Cardiac muscle cell (in vitro differentiated cells and primary cell): ENCODE measurements at regions not wholly inside any gene's neighbourhood (a gene's known extent, or its start where the extent isn't known, plus 50 kb on each side); places are given as distances from the start of the nearest gene placed in this dataset.

Source experiments
- DNase-seq, 2 donors: peaks; one replicate each; pipeline versions ENCODE4 v3.0.0 to v3.0.0-alpha.2; 2010 to 2017; ENCODE audit warnings: low read depth in 1 of 2, low spot score in 1 of 2
- H3K27ac ChIP-seq: fragments of 200-600 bp; sonication (generic); 2 replicates; pipeline ENCODE4 v1.5.1; 2016
- H3K27me3 ChIP-seq: fragments of 200-600 bp; sonication (generic); 2 replicates; pipeline ENCODE4 v1.6.0; 2016; ENCODE audit warnings: control low read depth
- H3K36me3 ChIP-seq: fragments of 200-600 bp; sonication (generic); 2 replicates; pipeline ENCODE4 v1.5.1; 2016; ENCODE audit warnings: control low read depth
- H3K4me1 ChIP-seq: fragments of 200-600 bp; sonication (generic); 2 replicates; pipeline ENCODE4 v1.8.1; 2017; ENCODE audit warnings: low read depth, mild to moderate bottlenecking, mixed run types
- H3K4me3 ChIP-seq: fragments of 200-600 bp; sonication (generic); 2 replicates; pipeline ENCODE4 v1.5.1; 2016; ENCODE audit warnings: mild to moderate bottlenecking
- H3K9me3 ChIP-seq: fragments of 200-600 bp; sonication (generic); 2 replicates; pipeline ENCODE4 v1.5.1; 2017; ENCODE audit warnings: low read depth, mild to moderate bottlenecking, control low read depth
- CTCF ChIP-seq: IDR thresholded peaks from 2 replicates; pipeline ENCODE4 v1.5.1; 2012; ENCODE audit warnings: low read depth, mild to moderate bottlenecking, low read length

- Histone ChIP-seq H3K27ac (no peak overlapping the region), H3K9me3 (no peaks in the 10 kb centered on the region), H3K36me3 (no peaks in the 10 kb centered on the region), H3K4me1 (no peaks in the 10 kb centered on the region), H3K4me3 (no peak overlapping the region), H3K27me3 (no peaks in the 10 kb centered on the region)
- DNase-seq: no peak
- TF ChIP-seq CTCF: no peak
Observed at GRCh38 chr5:125109293-125109692, 362.9 kb upstream of the ZNF608 start.

GRCh38 chr5:125109816-125110215 lies 363.4 kb upstream of the ZNF608 start:
- peak in 1 of 2 donors; percentile 8 for DNase-seq

GRCh38 chr5:125112196-125112595 lies 365.8 kb upstream of the ZNF608 start:
- H3K4me1 ChIP-seq: no peaks in the 10 kb centered on the region
- H3K9me3 ChIP-seq: no peaks in the 10 kb centered on the region
- H3K27me3 ChIP-seq: no peaks in the 10 kb centered on the region
- H3K36me3 ChIP-seq: no peaks in the 10 kb centered on the region
- no peak for DNase-seq
- H3K4me3 ChIP-seq: no peak overlapping the region
- no peak for TF ChIP-seq CTCF
- H3K27ac ChIP-seq: no peak overlapping the region

More at GRCh38 chr5:125109816-125110215, 363.4 kb upstream of the ZNF608 start:
- Histone ChIP-seq H3K36me3 (no peaks in the 10 kb centered on the region), H3K27me3 (no peaks in the 10 kb centered on the region), H3K4me1 (no peaks in the 10 kb centered on the region), H3K4me3 (no peak overlapping the region), H3K27ac (no peak overlapping the region), H3K9me3 (no peaks in the 10 kb centered on the region)
- no peak for TF ChIP-seq CTCF

- H3K4me1 ChIP-seq: no peaks in the 10 kb centered on the region
- no peaks in the 10 kb centered on the region for H3K27me3 ChIP-seq
- H3K4me3 ChIP-seq: no peak overlapping the region
- H3K36me3 ChIP-seq: no peaks in the 10 kb centered on the region
- no peaks in the 10 kb centered on the region for H3K9me3 ChIP-seq
- TF ChIP-seq CTCF: no peak
- no peak overlapping the region for H3K27ac ChIP-seq
- no peak for DNase-seq
Observed at GRCh38 chr5:125113328-125113727, 366.9 kb upstream of the ZNF608 start.

- no peaks in the 10 kb centered on the region for H3K27me3 ChIP-seq
- no peaks in the 10 kb centered on the region for H3K9me3 ChIP-seq
- no peak for DNase-seq
- no peaks in the 10 kb centered on the region for H3K4me1 ChIP-seq
- no peak for TF ChIP-seq CTCF
- H3K4me3 ChIP-seq: no peak overlapping the region
- no peak overlapping the region for H3K27ac ChIP-seq
- no peaks in the 10 kb centered on the region for H3K36me3 ChIP-seq
Observed at GRCh38 chr5:125115195-125115525, 368.7 kb upstream of the ZNF608 start.

GRCh38 chr5:125117566-125117965 lies 371.1 kb upstream of the ZNF608 start:
- no peaks in the 10 kb centered on the region for H3K36me3 ChIP-seq
- no peak overlapping the region for H3K27ac ChIP-seq
- no peak overlapping the region for H3K4me3 ChIP-seq
- DNase-seq: no peak
- H3K4me1 ChIP-seq: no peaks in the 10 kb centered on the region
- no peak for TF ChIP-seq CTCF
- no peaks in the 10 kb centered on the region for H3K9me3 ChIP-seq
- H3K27me3 ChIP-seq: no peaks in the 10 kb centered on the region
